ENCODE measurements at regions not wholly inside any gene's neighbourhood (a gene's known extent, or its start where the extent isn't known, plus 50 kb on each side); places are given as distances from the start of the nearest gene placed in this dataset.

GRCh38 chr18:44452346-44452745, 228.3 kb upstream of the SETBP1 start:
- no peak overlapping the region for H3K27ac ChIP-seq
- intact Hi-C loops (cut with DNase I; ENCODE audit: low total_unique reads), result no loop called here
- no peak overlapping the region for H3K4me3 ChIP-seq
- no peak for TF ChIP-seq POLR2A (IDR thresholded peaks at IDR 0.05)
- no peak for TF ChIP-seq CTCF (IDR thresholded peaks at IDR 0.05)
- no peaks in the 10 kb centered on the region for H3K4me1 ChIP-seq
- no peaks in the 10 kb centered on the region for H3K9me3 ChIP-seq
- WGBS, 2 donors, result 70 to 79% methylated on average over 2 of the region's 2 CpGs
- no peaks in the 10 kb centered on the region for H3K27me3 ChIP-seq
- DNase-seq, result peak; percentile 16
- H3K36me3 ChIP-seq (ENCODE audit: low read depth, missing control alignments), result no peaks in the 10 kb centered on the region

- Histone ChIP-seq H3K36me3 (ENCODE audit: low read depth, missing control alignments) (no peaks in the 10 kb centered on the region), H3K27ac (no peak overlapping the region), H3K4me1 (no peaks in the 10 kb centered on the region), H3K27me3 (no peaks in the 10 kb centered on the region), H3K4me3 (no peak overlapping the region), H3K9me3 (no peaks in the 10 kb centered on the region)
- WGBS, 2 donors, result 89 to 97% methylated on average over 2 of the region's 2 CpGs
- no peak for DNase-seq
- no peak for TF ChIP-seq CTCF (IDR thresholded peaks at IDR 0.05)
- intact Hi-C loops (cut with DNase I; ENCODE audit: low total_unique reads), result no loop called here
These were observed 227.2 kb upstream of the SETBP1 start for GRCh38 chr18:44453505-44453904.

GRCh38 chr18:44458777-44459176, 221.9 kb upstream of the SETBP1 start:
- no peaks in the 10 kb centered on the region for H3K27me3 ChIP-seq
- H3K9me3 ChIP-seq, result no peaks in the 10 kb centered on the region
- H3K36me3 ChIP-seq (ENCODE audit: low read depth, missing control alignments), result no peaks in the 10 kb centered on the region
- no peak overlapping the region for H3K27ac ChIP-seq
- TF ChIP-seq CTCF (IDR thresholded peaks at IDR 0.05) (no peak), POLR2A (IDR thresholded peaks at IDR 0.05) (no peak)
- intact Hi-C loops (cut with DNase I; ENCODE audit: low total_unique reads), result no loop called here
- H3K4me3 ChIP-seq, result no peak overlapping the region
- WGBS, 2 donors, result 87 to 88% methylated on average over 2 of the region's 2 CpGs
- H3K4me1 ChIP-seq, result no peaks in the 10 kb centered on the region
- DNase-seq, result no peak

GRCh38 chr18:44464398-44465180, 216.1 kb upstream of the SETBP1 start:
- H3K9me3 ChIP-seq, result no peaks in the 10 kb centered on the region
- H3K27ac ChIP-seq, result no peak overlapping the region
- intact Hi-C loops (cut with DNase I; ENCODE audit: low total_unique reads), result no loop called here
- no peak overlapping the region for H3K4me3 ChIP-seq
- no peaks in the 10 kb centered on the region for H3K4me1 ChIP-seq
- H3K27me3 ChIP-seq, result no peaks in the 10 kb centered on the region
- no peak for DNase-seq
- WGBS, 2 donors, result 56 to 65% methylated on average over 4 of the region's 4 CpGs
- TF ChIP-seq CTCF (IDR thresholded peaks at IDR 0.05) (no peak), POLR2A (IDR thresholded peaks at IDR 0.05) (no peak)
- no peaks in the 10 kb centered on the region for H3K36me3 ChIP-seq (ENCODE audit: low read depth, missing control alignments)

- no peak overlapping the region for H3K27ac ChIP-seq
These were observed 215.3 kb upstream of the SETBP1 start for GRCh38 chr18:44465381-44465841.

More at GRCh38 chr18:44465381-44465841, 215.3 kb upstream of the SETBP1 start:
- DNase-seq, result peak; percentile 23
- Histone ChIP-seq H3K27me3 (no peaks in the 10 kb centered on the region), H3K4me1 (no peaks in the 10 kb centered on the region), H3K9me3 (no peaks in the 10 kb centered on the region), H3K36me3 (ENCODE audit: low read depth, missing control alignments) (no peaks in the 10 kb centered on the region), H3K4me3 (no peak overlapping the region)
- WGBS, 2 donors, result 32 to 50% methylated on average over 2 of the region's 2 CpGs
- intact Hi-C loops (cut with DNase I; ENCODE audit: low total_unique reads), result no loop called here
- no peak for TF ChIP-seq POLR2A (IDR thresholded peaks at IDR 0.05)
- no peak for TF ChIP-seq CTCF (IDR thresholded peaks at IDR 0.05)
